Left colon (tissue), 2 donors: ENCODE measurements at regions not wholly inside any gene's neighbourhood (a gene's known extent, or its start where the extent isn't known, plus 50 kb on each side); places are given as distances from the start of the nearest gene placed in this dataset.

Experiments used
- ATAC-seq: fragments of 200-7000 bp; cut with Tn5 transposase; one replicate; pipeline ENCODE4 v1.9.1; 2020; ENCODE audit warnings: mild to moderate bottlenecking, moderate library complexity
- DNase-seq, 2 donors: peaks; one replicate each; pipeline ENCODE4 v3.0.0-alpha.2; 2020
- intact Hi-C, 2 donors: fragments of 100-400 bp; cut with DNase I in 1 of 2; cut with micrococcal nuclease in 1 of 2; formaldehyde crosslinking; loops; one replicate each; pipeline versions ENCODE4 v1.11.2 to v1.14.0; 2022; cut with DNase I, micrococcal nuclease
- donor health status: DM: no; HTN: no; CAD: no.
- donor health status: DM: yes; HTN: yes; CAD: no.

DNA sequence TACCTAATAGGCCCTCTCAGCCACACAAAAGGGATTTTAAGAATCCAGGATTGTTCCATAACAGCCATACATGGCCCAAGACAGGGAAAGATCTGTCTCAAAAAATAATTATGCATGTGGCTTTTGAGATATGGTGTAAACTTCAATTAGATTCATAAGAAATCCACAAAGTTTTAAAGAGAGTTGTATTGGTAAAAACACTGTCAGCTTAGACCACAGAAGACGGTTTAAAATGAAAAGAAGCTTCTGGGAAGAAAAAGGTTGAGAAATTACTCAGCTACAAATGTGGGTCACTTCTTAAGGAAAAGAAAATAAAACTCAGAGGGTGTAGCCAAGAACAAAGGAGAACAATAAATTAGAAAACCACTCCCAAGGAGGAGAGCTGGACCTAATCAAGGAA is 191.4 kb downstream of the KIF26A start:
- ATAC-seq = no peak
- no peak for DNase-seq
- intact Hi-C loops = no loop called here

DNA sequence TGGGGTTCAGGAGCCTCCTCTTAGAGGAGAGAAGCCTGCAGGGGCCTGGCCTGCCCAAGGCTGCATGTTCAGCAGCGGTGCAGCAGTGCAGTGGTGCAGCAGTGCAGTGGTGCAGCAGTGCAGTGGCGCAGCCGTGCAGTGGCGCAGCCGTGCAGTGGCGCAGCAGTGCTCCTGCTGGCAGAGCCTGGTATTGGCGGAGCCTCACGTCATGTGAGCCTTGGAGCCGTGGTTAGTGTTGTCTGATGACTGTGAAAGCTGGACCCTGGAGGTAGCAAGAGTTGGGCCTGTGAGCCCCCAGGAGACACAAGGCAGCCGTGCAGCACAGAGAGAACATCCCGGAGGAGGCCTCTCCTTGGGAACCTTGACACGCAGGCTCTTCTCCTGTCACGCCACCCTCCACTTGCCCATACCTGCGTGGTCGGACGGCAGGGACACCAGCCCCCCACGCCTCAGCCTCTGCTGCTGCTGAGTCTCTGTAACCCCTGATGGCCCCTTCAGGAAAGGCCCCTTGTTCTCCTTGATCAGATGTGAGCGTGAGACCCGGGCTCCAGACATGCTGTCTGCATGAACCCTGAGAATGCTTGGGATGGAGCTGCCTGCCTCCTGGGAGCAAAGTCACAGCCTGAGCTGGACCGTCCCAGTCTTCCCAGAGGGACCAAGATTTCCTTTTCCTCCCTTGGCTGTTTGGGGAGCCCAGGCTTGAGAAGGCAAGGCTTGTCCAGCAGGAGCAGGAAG is 193.7 kb downstream of the KIF26A start:
- no peak for ATAC-seq
- intact Hi-C loops = no loop called here

DNA sequence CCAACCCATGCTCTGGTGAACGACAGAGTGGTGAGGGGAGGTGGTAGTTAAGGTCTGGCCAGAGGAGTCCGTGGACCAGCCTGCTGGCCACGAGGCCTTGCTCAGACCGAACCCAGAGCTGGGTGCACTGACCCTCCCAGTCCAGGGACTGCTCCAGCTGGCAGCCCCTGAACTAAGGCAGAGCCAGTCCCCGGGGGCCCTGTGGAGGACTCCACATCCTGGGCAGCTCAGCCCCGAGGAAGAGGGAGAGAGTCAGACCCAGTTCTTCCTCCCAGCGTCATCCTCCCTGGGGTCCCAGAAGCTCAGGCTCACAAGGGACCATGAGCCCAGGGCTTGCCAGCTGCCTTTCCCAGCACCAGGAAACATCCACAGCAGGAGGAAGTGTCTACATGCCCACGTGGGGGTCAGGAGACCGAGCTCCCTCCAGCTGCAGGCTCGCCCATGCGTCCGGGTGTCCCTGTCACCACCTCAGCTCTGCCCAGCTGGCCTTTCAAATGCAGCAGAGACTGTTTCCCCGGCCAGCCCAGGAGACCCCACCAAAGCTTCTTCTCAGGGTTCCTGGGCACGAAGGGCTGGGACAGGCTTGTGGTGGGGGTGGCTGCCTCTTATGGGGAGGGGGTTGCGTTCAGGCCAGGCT is 194.4 kb downstream of the KIF26A start:
- ATAC-seq (no peak), DNase-seq (no peak)

More for the DNA sequence above, 193.7 kb downstream of the KIF26A start:
- DNase-seq = no peak

DNA sequence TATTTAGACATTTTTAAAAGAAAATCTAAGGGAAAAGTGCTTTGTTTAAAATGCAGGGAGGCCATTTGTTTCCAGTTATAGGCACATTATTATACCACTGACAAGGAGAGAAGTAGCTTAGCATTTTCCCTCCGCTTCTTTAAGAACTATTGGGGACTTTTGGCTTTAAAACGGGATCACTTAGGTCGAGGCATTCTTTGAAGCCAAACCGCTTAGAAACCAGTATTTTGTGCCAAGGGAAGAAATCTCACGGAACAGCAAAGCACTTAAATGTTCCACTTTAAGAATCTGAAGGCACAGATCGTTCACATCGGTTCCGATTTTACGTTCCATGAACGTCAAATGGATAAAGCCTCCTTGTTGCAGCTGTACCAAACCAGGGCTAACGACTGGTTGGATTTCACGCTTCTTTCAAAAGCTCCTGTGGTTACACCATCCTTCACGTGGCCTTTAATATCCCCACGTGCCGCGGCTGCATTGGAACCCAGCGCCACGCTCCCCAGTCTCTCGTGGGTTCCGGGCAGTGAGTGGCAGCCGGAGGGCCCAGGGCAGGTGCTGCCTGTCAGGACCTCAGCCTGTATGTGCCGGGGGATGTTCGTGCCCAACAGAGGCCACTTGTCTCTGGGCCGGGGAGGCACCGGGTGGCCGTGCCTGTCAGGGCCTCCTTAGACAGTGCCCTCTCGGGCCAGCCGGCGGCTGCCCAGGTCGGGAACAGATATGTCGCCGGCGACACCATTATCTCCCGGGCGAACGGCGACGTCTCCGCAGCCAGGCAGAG is 195.4 kb downstream of the KIF26A start:
- intact Hi-C loops = no loop called here
- DNase-seq = no peak
- no peak for ATAC-seq

More for the DNA sequence above, 194.4 kb downstream of the KIF26A start:
- intact Hi-C loops = no loop called here

DNA sequence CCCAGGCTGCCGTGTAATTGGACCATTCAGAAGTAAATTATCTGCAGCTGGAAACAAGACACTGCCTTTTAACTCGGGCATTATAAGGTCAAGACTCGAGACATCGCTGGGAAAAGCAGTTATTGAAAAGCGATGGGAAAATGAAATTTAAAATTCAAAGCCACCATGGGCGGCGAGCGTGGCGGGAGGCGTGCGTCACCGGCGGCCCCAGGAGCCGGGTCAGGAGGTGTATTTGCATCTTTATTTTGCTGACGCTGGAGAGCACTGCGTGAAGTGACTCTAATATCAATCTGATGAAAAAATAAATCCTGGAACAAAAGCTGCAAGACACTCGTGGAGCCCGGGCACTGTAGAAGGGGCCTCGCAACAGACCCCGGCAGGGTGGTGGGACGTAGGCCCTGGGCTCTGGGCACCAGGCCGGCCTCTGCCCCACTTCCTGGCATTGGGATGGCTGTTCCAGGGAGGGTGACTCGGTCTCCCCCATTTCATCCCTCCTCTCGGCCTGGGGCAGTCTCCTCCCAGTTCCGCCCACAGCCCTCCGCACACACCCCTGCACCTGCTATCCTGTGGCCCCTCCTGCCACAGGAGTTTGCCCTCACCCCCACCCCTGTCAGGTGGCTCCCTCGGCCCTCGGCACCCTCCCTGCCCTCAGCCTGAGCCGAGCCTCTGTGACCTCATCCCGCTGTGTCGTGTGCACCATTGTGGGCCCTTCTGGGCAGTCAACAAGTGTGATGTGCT is 196.2 kb downstream of the KIF26A start:
- ATAC-seq (no peak), DNase-seq (no peak)
- intact Hi-C loops = no loop called here

DNA sequence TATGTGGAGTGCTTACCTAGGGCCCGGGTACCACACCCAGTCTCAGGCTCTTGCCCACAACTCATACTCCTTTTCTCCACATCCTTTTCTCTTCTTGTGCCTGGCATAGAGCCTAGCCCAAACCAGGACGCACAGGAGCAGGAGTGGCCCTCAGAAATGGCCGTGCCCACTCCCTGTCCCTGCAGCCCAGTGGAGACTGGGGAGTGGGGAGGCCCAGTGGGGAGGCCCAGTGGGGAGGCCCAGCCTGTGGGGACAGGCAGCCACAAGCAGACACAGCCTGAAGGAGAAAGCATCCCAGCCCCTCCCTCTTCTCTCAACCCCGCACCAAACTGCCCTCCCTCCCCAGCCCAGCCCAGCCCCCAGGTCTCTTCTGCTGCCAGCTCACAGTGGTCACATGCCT is 196.8 kb downstream of the KIF26A start:
- ATAC-seq = no peak
- intact Hi-C loops = no loop called here
- DNase-seq = no peak

DNA sequence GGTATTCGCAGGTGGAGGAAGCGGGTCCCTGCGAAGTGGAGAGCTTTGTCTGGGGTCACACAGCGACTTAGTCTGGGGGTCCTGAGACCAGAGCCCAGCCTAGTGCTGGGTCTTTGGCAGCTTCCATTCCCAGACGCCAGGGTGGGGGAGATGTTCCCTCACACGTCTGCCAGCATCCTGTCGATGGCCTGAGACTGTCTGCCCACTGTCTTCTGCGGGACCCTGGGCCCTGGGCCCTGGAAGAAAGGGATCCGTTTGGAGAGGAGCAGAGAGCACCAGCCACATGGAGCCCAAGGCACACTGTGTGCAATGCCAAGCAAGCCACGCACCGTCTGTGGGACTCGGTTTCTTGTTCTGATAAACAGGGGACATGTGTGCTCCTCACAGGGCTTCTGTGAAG is 197.2 kb downstream of the KIF26A start:
- intact Hi-C loops = no loop called here
- ATAC-seq (no peak), DNase-seq (no peak)

DNA sequence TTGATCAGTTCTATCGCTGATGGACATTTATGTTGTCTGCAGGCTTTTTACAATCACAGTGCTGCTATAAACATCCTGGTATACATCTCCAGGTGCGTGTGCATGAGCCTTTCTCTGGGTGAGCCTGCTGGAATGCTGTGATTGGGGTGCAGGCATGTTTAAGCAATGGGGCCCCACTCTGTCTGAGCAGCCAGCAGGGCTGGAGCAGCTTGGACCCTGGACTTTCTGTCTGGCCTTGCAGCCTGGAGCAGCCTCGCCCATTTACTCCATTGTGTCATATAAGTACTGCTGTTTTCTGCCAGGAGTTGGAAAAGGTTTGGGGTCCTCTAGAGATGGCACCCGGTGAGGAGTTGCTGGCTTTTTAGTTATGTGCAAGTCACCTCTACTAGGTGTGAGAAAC is 199.0 kb downstream of the KIF26A start:
- DNase-seq (peak in 1 of 2 donors; percentile 15), ATAC-seq (peak; percentile 43)
- intact Hi-C loops = no loop called here

DNA sequence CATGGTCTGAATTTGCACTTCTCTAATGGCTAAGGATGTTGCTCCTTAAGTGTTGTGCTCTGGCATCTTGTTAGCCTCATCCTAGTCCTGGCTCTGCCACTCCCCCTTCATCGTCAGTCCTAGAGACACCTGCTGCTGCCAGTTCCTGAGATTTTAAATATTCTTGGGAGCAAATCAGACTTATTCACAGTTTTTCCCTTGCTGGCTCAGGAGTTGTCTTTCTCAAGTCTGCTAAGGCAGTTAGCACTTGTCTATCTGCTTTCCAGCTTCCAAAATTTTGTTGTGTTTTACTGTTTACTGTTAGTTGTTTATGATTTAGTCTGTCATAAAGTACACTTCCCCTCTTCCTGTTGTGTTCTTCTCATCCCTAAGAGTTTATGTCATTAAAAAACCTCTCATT is 201.0 kb downstream of the KIF26A start:
- ATAC-seq = no peak
- intact Hi-C loops = no loop called here
- DNase-seq = no peak

DNA sequence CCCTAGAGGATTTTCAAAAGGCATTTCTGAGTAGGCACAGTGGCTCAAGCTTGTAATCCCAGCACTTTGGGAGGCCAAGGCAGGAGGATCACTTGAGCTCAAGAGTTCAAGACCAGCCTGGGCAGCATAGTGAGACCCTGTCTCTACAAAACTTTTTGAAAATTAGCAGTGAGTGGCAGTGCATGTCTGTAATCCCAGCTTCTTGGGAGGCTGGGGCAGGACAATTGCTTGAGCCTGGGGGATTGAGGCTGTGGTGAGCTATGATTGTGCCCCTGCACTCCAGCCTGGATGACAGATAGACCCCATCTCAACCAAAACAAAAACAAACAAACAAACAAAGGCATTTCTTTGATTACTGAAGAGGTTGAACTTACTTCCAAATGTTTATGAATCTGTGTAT is 201.4 kb downstream of the KIF26A start:
- ATAC-seq (no peak), DNase-seq (no peak)
- intact Hi-C loops = no loop called here

DNA sequence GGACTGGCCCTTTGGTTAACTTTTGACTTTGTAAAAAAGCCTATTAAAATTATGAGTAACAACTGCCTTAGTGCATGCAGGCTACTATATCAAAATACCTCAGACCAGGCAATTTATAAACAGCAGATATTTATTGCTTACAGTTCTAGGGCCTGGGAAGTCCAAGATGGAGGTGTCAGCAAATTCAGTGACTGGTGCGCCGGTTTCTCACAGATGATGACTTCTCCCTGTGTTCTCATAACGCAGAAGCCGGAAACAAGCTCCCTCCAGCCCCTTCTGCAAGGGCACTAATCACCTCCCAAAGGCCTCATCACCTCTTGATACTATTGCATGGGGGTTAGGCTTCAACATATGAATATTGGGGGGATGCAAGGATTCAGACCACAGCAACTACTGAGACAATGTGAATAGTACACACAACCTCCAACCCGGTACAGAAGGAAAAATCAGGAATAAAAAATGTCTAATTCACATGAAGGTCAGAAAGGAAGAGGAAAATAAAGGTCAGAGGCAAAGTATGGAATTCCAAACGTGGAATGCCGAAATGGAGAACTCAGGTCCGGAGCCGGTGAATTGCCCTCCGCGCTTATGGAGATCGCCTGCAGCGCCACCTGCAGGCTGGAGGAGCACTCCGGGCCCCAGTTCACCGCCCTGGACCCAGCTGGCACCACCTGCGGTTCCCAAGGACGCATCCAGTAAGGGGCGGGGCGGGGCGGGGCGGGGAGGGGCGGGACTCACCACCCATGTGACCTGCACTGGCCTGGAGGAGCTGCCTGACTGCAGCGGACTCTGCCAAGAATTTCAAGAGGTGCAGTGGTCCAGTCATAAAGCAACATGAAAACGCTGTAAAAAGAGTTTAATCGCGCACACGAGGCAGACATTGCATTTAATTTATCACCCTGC is 203.4 kb downstream of the KIF26A start:
- ATAC-seq (peak; percentile 99), DNase-seq (peak; percentile 79 to 87)
- intact Hi-C loops = no loop called here

DNA sequence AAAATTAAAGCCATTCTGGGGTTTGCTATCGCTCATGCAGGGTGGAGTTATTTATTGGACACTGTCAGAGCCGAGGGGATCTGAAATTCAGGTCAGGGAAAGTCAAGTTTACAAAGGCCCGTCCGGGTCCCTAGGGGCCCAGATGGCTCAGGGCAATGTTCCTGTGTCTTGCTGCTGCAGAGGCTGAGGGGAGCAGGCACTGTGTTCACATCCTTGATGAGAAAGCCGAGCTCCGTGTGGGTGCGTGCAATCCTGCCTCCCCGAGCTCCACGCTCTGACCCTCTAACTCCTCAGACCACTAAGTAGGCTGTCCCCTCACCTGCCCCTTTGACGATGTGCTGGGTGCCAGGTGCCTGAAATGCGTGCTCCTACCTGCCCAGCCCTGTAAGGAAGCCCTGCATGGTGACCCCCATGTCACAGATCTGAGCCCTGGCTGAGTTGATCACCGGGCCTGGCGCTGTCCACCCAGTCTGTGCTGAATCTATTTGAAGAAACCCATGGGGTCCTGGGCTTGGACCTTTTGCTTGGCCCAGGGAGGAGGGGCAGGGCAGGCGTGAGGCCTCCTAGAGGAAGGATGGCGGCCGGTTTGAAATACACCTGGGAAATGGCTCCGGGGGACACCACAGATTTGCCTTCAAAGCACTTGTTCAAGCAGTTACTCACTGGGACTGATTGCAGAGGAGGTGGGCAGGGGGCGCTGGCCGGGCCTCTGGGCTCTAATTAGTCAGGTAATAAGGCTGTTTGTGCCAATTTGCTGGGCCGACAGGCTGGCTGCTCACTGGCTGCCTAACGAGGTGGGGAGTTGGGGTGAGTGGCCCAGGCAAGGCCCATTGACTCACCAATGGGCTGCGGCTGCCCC is 204.3 kb downstream of the KIF26A start:
- DNase-seq = no peak
- intact Hi-C loops = no loop called here
- ATAC-seq = peak; percentile 11

DNA sequence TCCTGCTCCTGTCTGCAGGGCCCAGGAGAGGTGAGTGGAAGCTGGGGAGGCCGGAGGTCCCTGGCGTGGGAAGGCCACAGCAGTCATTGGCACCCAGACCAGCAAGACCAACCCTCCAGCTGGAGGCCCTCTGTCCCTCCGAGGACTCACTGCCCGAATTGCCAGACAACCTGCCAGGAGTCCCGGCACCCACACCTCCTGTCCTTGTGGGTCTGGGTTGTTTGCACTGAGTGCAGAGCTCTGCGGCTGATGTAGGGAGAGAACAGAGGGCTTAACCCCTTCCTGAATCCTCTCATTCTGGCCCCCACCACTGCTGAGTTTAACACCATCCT is 204.9 kb downstream of the KIF26A start:
- DNase-seq = no peak
- no peak for ATAC-seq
- intact Hi-C loops = no loop called here

DNA sequence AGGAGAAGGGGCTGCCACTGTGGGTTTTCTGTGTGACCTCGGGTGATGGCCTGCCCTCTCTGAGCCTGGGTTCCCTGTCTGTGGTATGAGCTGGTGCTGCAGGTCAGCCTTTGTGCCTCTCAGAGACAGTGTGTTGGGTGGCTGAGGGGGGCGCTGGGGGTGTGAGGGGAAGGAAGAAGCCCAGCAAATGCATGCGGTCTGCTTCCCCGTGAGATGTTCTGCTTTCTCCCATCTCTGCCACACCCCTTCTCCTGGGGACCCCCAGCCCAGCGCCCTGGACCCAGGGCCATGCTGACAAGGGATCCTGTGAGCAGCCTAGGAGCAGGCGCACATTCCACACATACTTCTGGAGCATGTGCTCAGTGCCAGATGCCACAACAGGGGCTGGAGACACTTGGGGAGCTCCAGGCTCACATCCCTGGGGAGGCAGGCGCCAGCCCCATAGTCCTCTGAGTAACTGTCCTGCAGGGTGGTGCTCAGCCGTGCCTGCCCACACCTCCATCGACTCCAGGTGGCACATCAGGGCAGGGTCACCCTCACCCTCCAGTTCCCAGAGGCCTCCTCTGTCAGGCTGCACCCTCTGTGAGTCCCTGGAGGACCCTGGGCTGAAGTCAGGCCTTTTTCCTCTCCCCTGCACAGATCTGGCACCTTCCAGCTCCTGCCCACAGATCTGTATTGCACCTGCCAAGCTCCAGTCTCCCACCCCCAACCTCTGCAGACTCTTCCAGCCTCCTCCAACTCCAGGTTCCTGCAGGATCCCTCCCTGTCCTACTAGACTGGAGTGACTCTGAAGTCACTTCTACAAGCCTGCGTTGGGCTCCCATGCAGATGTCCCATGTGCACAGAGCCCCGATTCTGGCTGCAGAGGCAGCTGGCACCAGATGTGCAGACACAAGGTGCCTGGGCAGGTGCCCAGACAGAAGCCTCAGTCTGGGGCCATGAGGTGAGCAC is 205.6 kb downstream of the KIF26A start:
- intact Hi-C loops = no loop called here
- DNase-seq = no peak
- ATAC-seq = no peak

DNA sequence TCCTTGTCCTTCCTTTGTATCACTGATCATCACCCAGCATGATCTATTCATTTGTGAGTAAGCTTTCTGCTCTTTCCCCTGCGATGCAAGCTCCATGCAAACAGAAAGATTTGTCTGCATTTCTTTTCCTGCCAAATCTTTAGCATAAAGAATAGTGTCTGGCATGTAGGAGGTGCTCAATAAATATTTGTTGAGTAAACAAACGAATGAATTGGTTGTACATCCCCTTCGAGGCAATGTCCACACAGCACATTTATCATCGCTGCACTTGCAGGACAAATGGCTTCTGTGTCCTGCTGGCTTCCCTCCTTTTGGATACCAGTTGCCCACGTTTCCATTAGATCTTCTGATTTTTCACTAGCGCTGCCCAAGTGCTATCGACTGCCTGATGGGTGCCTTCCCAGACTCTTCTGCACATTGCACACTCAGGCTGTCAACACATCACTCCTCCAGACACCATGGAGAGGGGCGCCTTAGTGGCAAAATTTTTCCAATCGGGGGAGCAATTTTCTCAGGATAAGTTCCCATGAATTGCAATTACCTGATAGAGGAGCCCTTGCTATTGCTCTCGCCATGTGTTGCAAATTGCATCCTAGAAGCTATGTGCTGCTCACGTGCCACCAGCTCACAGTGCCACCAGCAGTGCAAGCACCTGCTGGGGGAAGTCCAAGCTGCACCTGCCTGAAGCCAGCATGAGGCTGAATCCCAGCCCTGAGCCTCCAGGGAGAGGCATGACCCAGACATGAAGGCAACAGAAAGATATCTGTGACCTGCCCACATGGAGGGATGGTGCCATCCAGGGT is 206.6 kb downstream of the KIF26A start:
- ATAC-seq (no peak), DNase-seq (no peak)
- intact Hi-C loops = no loop called here
